Neuronal stem cell (in vitro differentiated cells): ENCODE measurements at regions not wholly inside any gene's neighbourhood (a gene's known extent, or its start where the extent isn't known, plus 50 kb on each side); places are given as distances from the start of the nearest gene placed in this dataset.
A peak's percentile ranks its signal among the peaks of the same experiment; 100 is the strongest.
"Not testable (repeated sequence)": the region's sequence is repeated elsewhere in the genome, so short reads cannot be mapped to it uniquely, and the experiment has no call there.

ENCODE experiments used
- DNase-seq: peaks from one replicate; pipeline ENCODE4 v3.0.0-alpha.2; 2013; ENCODE audit warnings: low spot score
- H2AFZ ChIP-seq: one replicate; pipeline ENCODE4 v1.6.1; 2013; ENCODE audit warnings: mild to moderate bottlenecking, low read length, inconsistent platforms
- H2AK5ac ChIP-seq: 2 replicates; pipeline ENCODE4 v1.6.1; 2013; ENCODE audit warnings: low read depth, mild to moderate bottlenecking, inconsistent platforms, low read length, moderate library complexity, mixed read lengths
- H2BK120ac ChIP-seq: 2 replicates; pipeline ENCODE4 v1.6.1; 2013; ENCODE audit warnings: low read depth, mild to moderate bottlenecking, inconsistent platforms, low read length, moderate library complexity, mixed read lengths
- H2BK12ac ChIP-seq: one replicate; pipeline ENCODE4 v1.6.1; 2013; ENCODE audit warnings: low read length, inconsistent platforms
- H2BK15ac ChIP-seq: 2 replicates; pipeline ENCODE4 v1.6.1; 2013; ENCODE audit warnings: mild to moderate bottlenecking, low read length, inconsistent platforms, mixed read lengths
- H2BK5ac ChIP-seq: one replicate; pipeline ENCODE4 v1.6.1; 2013; ENCODE audit warnings: inconsistent platforms, mild to moderate bottlenecking, low read length, moderate library complexity
- H3K14ac ChIP-seq: one replicate; pipeline ENCODE4 v1.6.1; 2013; ENCODE audit warnings: low read length, inconsistent platforms
- H3K18ac ChIP-seq: 2 replicates; pipeline ENCODE4 v1.6.1; 2013; ENCODE audit warnings: low read length, inconsistent platforms
- H3K23ac ChIP-seq: 2 replicates; pipeline ENCODE4 v1.6.1; 2013; ENCODE audit warnings: low read depth, mild to moderate bottlenecking, mixed read lengths, low read length, inconsistent platforms; ENCODE audit not compliant: poor library complexity
- H3K27ac ChIP-seq: replicated peaks from 3 replicates; pipeline ENCODE4 v1.5.1; 2013; ENCODE audit warnings: low read length, inconsistent platforms
- H3K27me3 ChIP-seq, 3 experiments: 2 replicates each; pipeline ENCODE4 v1.6.1; 2013; ENCODE audit warnings: low read length in 3 of 3, mild to moderate bottlenecking in 2 of 3, inconsistent platforms in 1 of 3, low read depth in 1 of 3, mixed read lengths in 1 of 3, moderate library complexity in 1 of 3; ENCODE audit not compliant: control insufficient read depth in 3 of 3, insufficient read depth in 3 of 3
- H3K36me3 ChIP-seq, 2 donors: replicated peaks in 1 of 2; 2 replicates each; pipeline ENCODE4 v1.6.1; 2013; ENCODE audit warnings: low read length in 2 of 2; ENCODE audit not compliant: control insufficient read depth in 2 of 2, insufficient read depth in 2 of 2
- H3K4ac ChIP-seq: 2 replicates; pipeline ENCODE4 v1.6.1; 2013; ENCODE audit warnings: inconsistent platforms, mild to moderate bottlenecking, low read length, moderate library complexity
- H3K4me1 ChIP-seq, 2 donors: 1 replicate in 1 of 2; 2 replicates in 1 of 2; pipeline ENCODE4 v1.6.1; 2013; ENCODE audit warnings: low read length in 2 of 2, low read depth in 1 of 2; ENCODE audit not compliant: control insufficient read depth in 2 of 2, insufficient read depth in 1 of 2
- H3K4me2 ChIP-seq: one replicate; pipeline ENCODE4 v1.6.1; 2013; ENCODE audit warnings: mild to moderate bottlenecking, low read length, inconsistent platforms; ENCODE audit not compliant: insufficient read depth, poor library complexity, severe bottlenecking
- H3K4me3 ChIP-seq, 2 donors: 2 replicates each; pipeline ENCODE4 v1.5.1; 2013; ENCODE audit warnings: low read length in 2 of 2, mild to moderate bottlenecking in 2 of 2, inconsistent platforms in 1 of 2, moderate library complexity in 1 of 2
- H3K79me1 ChIP-seq: one replicate; pipeline ENCODE4 v1.6.1; 2013; ENCODE audit warnings: low read depth, mild to moderate bottlenecking, inconsistent platforms, low read length, moderate library complexity
- H3K9ac ChIP-seq: one replicate; pipeline ENCODE4 v1.6.1; 2013; ENCODE audit warnings: mild to moderate bottlenecking, low read depth, low read length, inconsistent platforms; ENCODE audit not compliant: poor library complexity
- H3K9me3 ChIP-seq, 2 donors: replicated peaks in 1 of 2; 2 replicates each; pipeline versions ENCODE3 to v1.6.1; 2013; ENCODE audit warnings: low read length in 2 of 2, mild to moderate bottlenecking in 2 of 2, inconsistent platforms in 1 of 2, low read depth in 1 of 2, mixed read lengths in 1 of 2, moderate library complexity in 1 of 2; ENCODE audit not compliant: control insufficient read depth in 2 of 2, insufficient read depth in 1 of 2
- H4K8ac ChIP-seq: one replicate; pipeline ENCODE4 v1.6.1; 2013; ENCODE audit warnings: low read depth, mild to moderate bottlenecking, inconsistent platforms, low read length, moderate library complexity
- H4K91ac ChIP-seq: one replicate; pipeline ENCODE4 v1.6.1; 2013; ENCODE audit warnings: low read length, low read depth, mild to moderate bottlenecking, inconsistent platforms; ENCODE audit not compliant: poor library complexity
- WGBS, 2 donors: extraction: QIAGEN DNeasy Blood & Tissue Kit; methylation state at CpG; one replicate each; pipeline ENCODE4 v1.1.7; 2013; ENCODE audit warnings: missing lambda C conversion rate in 2 of 2, mixed read lengths in 1 of 2; ENCODE audit not compliant: insufficient read length in 2 of 2, insufficient replicate concordance in 1 of 2; ENCODE audit errors: extremely low coverage in 2 of 2; 5-methylcytosine and 5-hydroxymethylcytosine counted together

GRCh38 chr15:96053781-96054428 is 276.6 kb upstream of the NR2F2 start:
- no peak overlapping the region for H2BK15ac ChIP-seq
- H3K23ac ChIP-seq = no peak overlapping the region
- no peak overlapping the region for H4K91ac ChIP-seq
- no peak overlapping the region for H3K18ac ChIP-seq
- peak overlapping the region; percentile 62 for H2AFZ ChIP-seq
- no peak overlapping the region for H4K8ac ChIP-seq
- no peak overlapping the region for H3K9ac ChIP-seq
- H3K27ac ChIP-seq = no peak overlapping the region
- no peak overlapping the region for H2BK120ac ChIP-seq
- no peaks in the 10 kb centered on the region for H3K36me3 ChIP-seq
- no peak overlapping the region for H3K14ac ChIP-seq
- H2BK12ac ChIP-seq = no peak overlapping the region
- H3K4me3 ChIP-seq = no peak overlapping the region
- H3K9me3 ChIP-seq = peaks cover 2 to 4% of the 10 kb centered on the region in 2 donors
- DNase-seq = peak; percentile 12
- WGBS, 2 donors = no CpG with 5 or more reads among the region's 14 CpGs
- H2AK5ac ChIP-seq = no peak overlapping the region
- H3K4ac ChIP-seq = no peak overlapping the region
- H3K79me1 ChIP-seq = no peaks in the 10 kb centered on the region
- no peak overlapping the region for H2BK5ac ChIP-seq
- peaks cover 0 to 7% of the 10 kb centered on the region in 2 donors for H3K4me1 ChIP-seq
- H3K27me3 ChIP-seq = no peaks in the 10 kb centered on the region
- H3K4me2 ChIP-seq = peak overlapping the region; percentile 77

- H3K23ac ChIP-seq = no peak overlapping the region
- H2AK5ac ChIP-seq = no peak overlapping the region
- H3K4me2 ChIP-seq = no peak overlapping the region
- no peaks in the 10 kb centered on the region for H3K79me1 ChIP-seq
- H3K9ac ChIP-seq = no peak overlapping the region
- no peak overlapping the region for H2BK5ac ChIP-seq
- no peak for DNase-seq
- peaks cover 0 to 4% of the 10 kb centered on the region in 2 donors for H3K9me3 ChIP-seq
- no peak overlapping the region for H2BK120ac ChIP-seq
- H3K4me1 ChIP-seq = peaks cover 0 to 7% of the 10 kb centered on the region in 2 donors
- H3K18ac ChIP-seq = no peak overlapping the region
- H3K14ac ChIP-seq = no peak overlapping the region
- no peak overlapping the region for H2BK15ac ChIP-seq
- no CpG with 5 or more reads among the region's 6 CpGs for WGBS, 2 donors
- no peak overlapping the region for H2BK12ac ChIP-seq
- H3K27ac ChIP-seq = no peak overlapping the region
- no peak overlapping the region for H2AFZ ChIP-seq
- no peaks in the 10 kb centered on the region for H3K36me3 ChIP-seq
- no peak overlapping the region for H4K8ac ChIP-seq
- no peak overlapping the region for H4K91ac ChIP-seq
- H3K27me3 ChIP-seq = no peaks in the 10 kb centered on the region
- no peak overlapping the region for H3K4ac ChIP-seq
- H3K4me3 ChIP-seq = no peak overlapping the region
These were observed 275.9 kb upstream of the NR2F2 start for GRCh38 chr15:96054621-96055020.

GRCh38 chr15:96058103-96058851 is 272.2 kb upstream of the NR2F2 start:
- Histone ChIP-seq H2AK5ac (no peak overlapping the region), H2BK12ac (no peak overlapping the region), H3K4me3 (no peak overlapping the region), H4K91ac (no peak overlapping the region), H3K36me3 (no peaks in the 10 kb centered on the region), H3K4me1 (peaks cover 0 to 2% of the 10 kb centered on the region in 2 donors), H2AFZ (no peak overlapping the region), H3K9ac (no peak overlapping the region), H3K27ac (no peak overlapping the region), H3K4me2 (no peak overlapping the region), H4K8ac (no peak overlapping the region), H2BK5ac (no peak overlapping the region), H2BK120ac (no peak overlapping the region), H2BK15ac (no peak overlapping the region), H3K18ac (no peak overlapping the region), H3K14ac (no peak overlapping the region), H3K79me1 (no peaks in the 10 kb centered on the region), H3K27me3 (no peaks in the 10 kb centered on the region), H3K23ac (no peak overlapping the region), H3K4ac (no peak overlapping the region), H3K9me3 (peaks cover 0 to 4% of the 10 kb centered on the region in 2 donors)
- DNase-seq = no peak
- no CpG with 5 or more reads among the region's 8 CpGs for WGBS, 2 donors

- H3K9ac ChIP-seq, H2BK12ac ChIP-seq, H2AK5ac ChIP-seq, H2BK5ac ChIP-seq, H3K18ac ChIP-seq, H3K27me3 ChIP-seq, H3K14ac ChIP-seq, H4K91ac ChIP-seq, H2BK120ac ChIP-seq, H2AFZ ChIP-seq, H3K9me3 ChIP-seq, H3K4me2 ChIP-seq, H3K23ac ChIP-seq, H2BK15ac ChIP-seq, H3K36me3 ChIP-seq, H3K4me3 ChIP-seq, H4K8ac ChIP-seq, H3K27ac ChIP-seq, H3K4me1 ChIP-seq, DNase-seq, H3K4ac ChIP-seq, H3K79me1 ChIP-seq: not testable (repeated sequence)
- no CpG with 5 or more reads among the region's 1 CpG for WGBS, 2 donors
These were observed 271.7 kb upstream of the NR2F2 start for GRCh38 chr15:96058852-96059103.
